Occipital lobe (tissue), 1 donor: ENCODE measurements at regions not wholly inside any gene's neighbourhood (a gene's known extent, or its start where the extent isn't known, plus 50 kb on each side); places are given as distances from the start of the nearest gene placed in this dataset.
"Not testable (repeated sequence)": the region's sequence is repeated elsewhere in the genome, so short reads cannot be mapped to it uniquely, and the experiment has no call there.

Experiments used
- DNase-seq: peaks from one replicate; lab custom pipeline; 2025; lab: John Stamatoyannopoulos, UW

GRCh38 chr11:81772166-81772565, 961.5 kb downstream of the FAM181B start:
- DNase-seq = no peak

GRCh38 chr11:81769906-81770305, 963.8 kb downstream of the FAM181B start:
- DNase-seq = not testable (repeated sequence)

- DNase-seq = no peak
These were observed 976.6 kb downstream of the FAM181B start for GRCh38 chr11:81756864-81757595.

GRCh38 chr11:81749245-81749644, 984.4 kb downstream of the FAM181B start:
- no peak for DNase-seq

- no peak for DNase-seq
These were observed 989.1 kb downstream of the FAM181B start for GRCh38 chr11:81744336-81745116.

GRCh38 chr11:81725701-81726100, 1008.0 kb downstream of the FAM181B start:
- no peak for DNase-seq

GRCh38 chr11:81717695-81718094, 1016.0 kb downstream of the FAM181B start:
- no peak for DNase-seq

- DNase-seq = no peak
These were observed 1025.8 kb downstream of the FAM181B start for GRCh38 chr11:81707881-81708280.

GRCh38 chr11:81705283-81705682, 1028.4 kb downstream of the FAM181B start:
- DNase-seq = no peak

GRCh38 chr11:81700076-81700475, 1033.6 kb downstream of the FAM181B start:
- DNase-seq = no peak

- DNase-seq = no peak
These were observed 1046.6 kb downstream of the FAM181B start for GRCh38 chr11:81687057-81687456.

GRCh38 chr11:81674211-81674610, 1059.5 kb downstream of the FAM181B start:
- DNase-seq = no peak

- DNase-seq = no peak
These were observed 1060.7 kb downstream of the FAM181B start for GRCh38 chr11:81673001-81673400.

GRCh38 chr11:81669935-81670543, 1063.6 kb downstream of the FAM181B start:
- no peak for DNase-seq

- no peak for DNase-seq
These were observed 1074.9 kb downstream of the FAM181B start for GRCh38 chr11:81658722-81659121.

- DNase-seq = no peak
These were observed 1078.3 kb downstream of the FAM181B start for GRCh38 chr11:81655351-81655750.

GRCh38 chr11:81647374-81647773, 1086.3 kb downstream of the FAM181B start:
- no peak for DNase-seq

GRCh38 chr11:81644239-81644840, 1089.3 kb downstream of the FAM181B start:
- peak; percentile 1 for DNase-seq

- DNase-seq = no peak
These were observed 1099.2 kb downstream of the FAM181B start for GRCh38 chr11:81634483-81634882.

GRCh38 chr11:81602508-81602907, 1131.2 kb downstream of the FAM181B start:
- no peak for DNase-seq

GRCh38 chr11:81596704-81597103, 1137.0 kb downstream of the FAM181B start:
- DNase-seq = no peak

- DNase-seq = no peak
These were observed 1148.2 kb downstream of the FAM181B start for GRCh38 chr11:81585390-81585933.
